BE2C (cell line): ENCODE measurements at regions not wholly inside any gene's neighbourhood (a gene's known extent, or its start where the extent isn't known, plus 50 kb on each side); places are given as distances from the start of the nearest gene placed in this dataset.

Experiments
- DNase-seq: peaks from one replicate; pipeline ENCODE4 v3.0.0-alpha.2; 2020
- H3K27me3 ChIP-seq: fragments of 250-450 bp; sonication (Bioruptor Pico); 2 replicates; pipeline ENCODE4 v1.5.1; 2020; ENCODE audit warnings: mild to moderate bottlenecking
- H3K36me3 ChIP-seq: fragments of 250-450 bp; sonication (Bioruptor Pico); 2 replicates; pipeline ENCODE4 v1.5.1; 2020; ENCODE audit warnings: mild to moderate bottlenecking
- H3K4me1 ChIP-seq: fragments of 250-450 bp; sonication (Bioruptor Pico); 2 replicates; pipeline ENCODE4 v1.5.1; 2020
- H3K4me3 ChIP-seq: 2 replicates; pipeline ENCODE4 v1.5.1; 2011; ENCODE audit warnings: low read depth, low read length
- H3K9me3 ChIP-seq: fragments of 250-450 bp; sonication (Bioruptor Pico); 2 replicates; pipeline ENCODE4 v1.5.1; 2020
- TF ChIP-seq, protein P1 (sequence below): IDR thresholded peaks from 2 replicates; pipeline ENCODE4 v1.5.1; 2012; ENCODE audit warnings: mild to moderate bottlenecking, low read depth, low read length

- Histone ChIP-seq H3K9me3 (no peaks in the 10 kb centered on the region), H3K36me3 (no peaks in the 10 kb centered on the region), H3K4me3 (no peak overlapping the region), H3K4me1 (peaks cover 14% of the 10 kb centered on the region), H3K27me3 (no peaks in the 10 kb centered on the region)
- TF ChIP-seq, protein P1, sequence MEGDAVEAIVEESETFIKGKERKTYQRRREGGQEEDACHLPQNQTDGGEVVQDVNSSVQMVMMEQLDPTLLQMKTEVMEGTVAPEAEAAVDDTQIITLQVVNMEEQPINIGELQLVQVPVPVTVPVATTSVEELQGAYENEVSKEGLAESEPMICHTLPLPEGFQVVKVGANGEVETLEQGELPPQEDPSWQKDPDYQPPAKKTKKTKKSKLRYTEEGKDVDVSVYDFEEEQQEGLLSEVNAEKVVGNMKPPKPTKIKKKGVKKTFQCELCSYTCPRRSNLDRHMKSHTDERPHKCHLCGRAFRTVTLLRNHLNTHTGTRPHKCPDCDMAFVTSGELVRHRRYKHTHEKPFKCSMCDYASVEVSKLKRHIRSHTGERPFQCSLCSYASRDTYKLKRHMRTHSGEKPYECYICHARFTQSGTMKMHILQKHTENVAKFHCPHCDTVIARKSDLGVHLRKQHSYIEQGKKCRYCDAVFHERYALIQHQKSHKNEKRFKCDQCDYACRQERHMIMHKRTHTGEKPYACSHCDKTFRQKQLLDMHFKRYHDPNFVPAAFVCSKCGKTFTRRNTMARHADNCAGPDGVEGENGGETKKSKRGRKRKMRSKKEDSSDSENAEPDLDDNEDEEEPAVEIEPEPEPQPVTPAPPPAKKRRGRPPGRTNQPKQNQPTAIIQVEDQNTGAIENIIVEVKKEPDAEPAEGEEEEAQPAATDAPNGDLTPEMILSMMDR, result no peak
- DNase-seq, result no peak
These were observed 57.8 kb upstream of the PLAC1 start for GRCh38 chrX:134715930-134716619.

- no peak for DNase-seq
- H3K4me1 ChIP-seq, result peaks cover 14% of the 10 kb centered on the region
- H3K27me3 ChIP-seq, result no peaks in the 10 kb centered on the region
- TF ChIP-seq, protein P1, result no peak
- H3K4me3 ChIP-seq, result no peak overlapping the region
- H3K36me3 ChIP-seq, result no peaks in the 10 kb centered on the region
- no peaks in the 10 kb centered on the region for H3K9me3 ChIP-seq
These were observed 56.4 kb upstream of the PLAC1 start for GRCh38 chrX:134714633-134715110.

GRCh38 chrX:134713618-134714107 is 55.4 kb upstream of the PLAC1 start:
- DNase-seq, result no peak
- Histone ChIP-seq H3K36me3 (no peaks in the 10 kb centered on the region), H3K27me3 (no peaks in the 10 kb centered on the region), H3K4me3 (no peak overlapping the region), H3K4me1 (peaks cover 14% of the 10 kb centered on the region), H3K9me3 (no peaks in the 10 kb centered on the region)
- TF ChIP-seq, protein P1, result no peak

GRCh38 chrX:134712272-134712671 is 54.0 kb upstream of the PLAC1 start:
- Histone ChIP-seq H3K9me3 (no peaks in the 10 kb centered on the region), H3K4me3 (no peak overlapping the region), H3K4me1 (peaks cover 6% of the 10 kb centered on the region; the same call in 1 of the 2 replicates), H3K36me3 (no peaks in the 10 kb centered on the region), H3K27me3 (no peaks in the 10 kb centered on the region)
- TF ChIP-seq, protein P1, result no peak
- DNase-seq, result no peak

GRCh38 chrX:134711135-134711921 is 53.1 kb upstream of the PLAC1 start:
- Histone ChIP-seq H3K9me3 (no peaks in the 10 kb centered on the region), H3K4me3 (no peak overlapping the region), H3K36me3 (no peaks in the 10 kb centered on the region), H3K4me1 (peaks cover 4% of the 10 kb centered on the region; the same call in 1 of the 2 replicates), H3K27me3 (no peaks in the 10 kb centered on the region)
- no peak for DNase-seq
- TF ChIP-seq, protein P1, result no peak
